NCI-H146 (cell line): ENCODE measurements at regions not wholly inside any gene's neighbourhood (a gene's known extent, or its start where the extent isn't known, plus 50 kb on each side); places are given as distances from the start of the nearest gene placed in this dataset.
"Not testable (repeated sequence)": the region's sequence is repeated elsewhere in the genome, so short reads cannot be mapped to it uniquely, and the experiment has no call there.

Experiments used
- DNase-seq: peaks from one replicate; lab custom pipeline; 2025; lab: John Stamatoyannopoulos, UW

DNA sequence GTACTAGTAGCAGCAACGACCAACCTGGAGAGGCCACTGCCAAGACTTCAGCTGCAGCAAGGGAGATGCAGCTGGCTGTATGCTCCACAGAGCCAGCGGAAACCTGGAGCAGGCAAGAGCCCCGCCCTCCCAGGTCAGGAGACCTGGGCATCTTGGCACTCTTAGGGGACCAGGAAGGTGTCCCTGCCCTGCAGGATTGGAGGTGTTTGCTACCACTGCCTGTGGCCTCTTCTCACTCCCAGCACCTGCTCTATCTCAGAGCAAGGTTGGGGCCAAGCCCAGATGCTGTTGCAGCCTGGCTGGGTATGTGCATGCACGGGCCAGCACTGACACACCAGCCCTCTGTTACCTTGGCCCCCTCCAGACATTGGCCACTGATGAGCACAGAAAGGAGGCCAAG is 1512.8 kb downstream of the REEP3 start:
- DNase-seq: no peak

DNA sequence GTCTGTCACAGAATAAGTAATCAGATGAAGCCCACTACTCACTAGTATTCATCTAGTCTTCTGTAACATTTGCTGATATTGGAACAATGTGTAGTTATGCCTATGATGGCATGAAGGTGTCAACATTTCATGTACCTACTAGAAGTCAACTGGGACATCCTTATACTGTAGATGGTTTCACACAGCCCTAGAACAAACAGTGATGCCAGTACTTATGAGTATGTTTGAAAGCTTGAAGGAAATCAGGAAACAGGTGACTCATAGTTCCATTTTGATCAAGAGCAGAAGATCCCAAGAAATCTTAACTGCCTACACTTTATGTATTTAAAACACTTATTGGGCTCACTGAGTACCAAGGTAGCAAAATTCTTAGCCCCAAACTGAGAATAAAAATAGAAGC is 1519.6 kb downstream of the REEP3 start:
- DNase-seq: no peak

DNA sequence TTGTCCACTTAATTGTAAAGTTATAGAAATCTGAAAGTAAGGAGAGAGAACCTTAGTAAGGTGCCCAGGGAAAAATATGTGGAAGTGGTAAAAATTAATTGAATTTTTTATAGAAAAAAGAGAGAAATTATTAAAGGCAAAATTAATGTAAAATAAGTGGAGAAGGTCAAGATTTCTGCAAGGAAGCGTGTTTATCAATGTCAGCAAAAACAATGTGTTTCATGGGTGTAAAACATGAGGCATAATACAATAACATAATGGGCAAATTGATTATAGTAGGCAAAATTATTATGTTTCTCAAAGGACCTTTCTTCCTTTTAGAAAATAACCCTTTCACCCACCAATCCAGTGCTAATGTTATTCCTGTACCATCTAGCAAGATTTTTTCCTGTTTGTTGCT is 1520.1 kb downstream of the REEP3 start:
- no peak for DNase-seq

DNA sequence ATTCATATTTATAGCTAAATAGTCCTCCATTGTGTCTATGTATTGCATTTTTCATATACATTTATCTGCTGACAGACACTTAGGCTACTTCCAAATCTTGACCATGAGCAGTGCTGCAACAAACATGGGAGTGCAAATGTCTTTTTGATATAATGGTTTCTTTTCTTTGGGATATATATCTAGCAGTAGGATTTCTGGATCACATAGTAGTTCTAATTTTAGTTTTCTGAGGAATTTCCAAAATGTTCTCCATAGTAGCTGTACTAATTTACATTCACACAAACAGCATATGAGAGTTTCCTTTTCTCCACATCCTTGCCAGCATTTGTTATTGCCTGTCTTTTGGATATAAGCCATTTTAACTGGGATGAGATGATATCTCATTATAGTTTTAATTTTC is 1521.3 kb downstream of the REEP3 start:
- DNase-seq: no peak

DNA sequence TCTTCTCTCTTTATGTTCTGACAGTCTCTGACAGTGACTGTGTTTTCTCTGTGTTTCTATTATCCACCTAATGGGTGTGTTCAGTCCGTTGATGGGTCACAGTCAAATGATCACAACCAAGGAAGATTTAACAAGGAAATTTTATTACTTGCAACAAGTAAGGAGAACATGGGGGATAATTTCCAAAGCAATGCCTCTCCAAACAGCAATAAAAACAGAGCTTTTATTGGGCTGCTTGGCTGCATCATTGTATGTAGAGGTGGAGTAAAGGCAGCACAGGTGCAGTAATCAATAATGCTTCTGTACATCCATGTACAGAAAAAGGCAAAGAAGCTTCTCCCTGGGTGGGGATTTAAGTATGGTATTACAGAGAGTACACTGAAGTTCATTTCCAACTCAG is 1525.6 kb downstream of the REEP3 start:
- DNase-seq: no peak

DNA sequence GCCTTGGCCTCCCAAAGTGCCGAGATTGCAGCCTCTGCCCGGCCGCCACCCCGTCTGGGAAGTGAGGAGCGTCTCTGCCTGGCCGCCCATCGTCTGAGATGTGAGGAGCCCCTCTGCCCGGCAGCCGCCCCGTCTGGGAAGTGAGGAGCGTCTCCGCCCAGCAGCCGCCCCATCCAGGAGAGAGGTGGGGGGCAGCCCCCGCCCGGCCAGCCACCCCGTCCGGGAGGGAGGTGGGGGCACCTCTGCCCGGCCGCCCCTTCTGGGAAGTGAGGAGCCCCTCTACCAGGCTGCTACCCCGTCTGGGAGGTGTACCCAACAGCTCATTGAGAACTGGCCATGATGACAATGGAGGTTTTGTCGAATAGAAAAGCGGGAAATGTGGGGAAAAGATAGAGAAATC is 1530.9 kb downstream of the REEP3 start:
- not testable (repeated sequence) for DNase-seq

DNA sequence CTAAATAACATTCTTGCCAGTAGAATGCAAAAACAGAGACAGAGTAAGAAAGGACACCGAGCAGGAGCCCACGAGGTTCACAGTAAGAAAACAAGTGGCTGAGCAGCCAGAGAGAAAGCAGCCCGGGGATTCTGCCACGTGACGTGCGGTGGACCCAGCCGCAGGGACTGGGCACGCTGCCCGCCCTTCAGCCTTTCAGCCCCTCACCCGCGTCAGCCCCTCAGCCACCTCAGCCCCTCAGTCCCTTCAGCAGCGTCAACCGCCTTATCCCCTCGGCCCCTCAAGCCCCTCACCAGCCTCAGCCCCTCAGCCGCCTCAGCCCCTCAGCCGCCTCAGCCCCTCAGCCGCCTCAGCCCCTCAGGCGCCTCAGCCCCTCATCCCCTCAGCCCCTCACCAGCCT is 1532.2 kb downstream of the REEP3 start:
- not testable (repeated sequence) for DNase-seq

DNA sequence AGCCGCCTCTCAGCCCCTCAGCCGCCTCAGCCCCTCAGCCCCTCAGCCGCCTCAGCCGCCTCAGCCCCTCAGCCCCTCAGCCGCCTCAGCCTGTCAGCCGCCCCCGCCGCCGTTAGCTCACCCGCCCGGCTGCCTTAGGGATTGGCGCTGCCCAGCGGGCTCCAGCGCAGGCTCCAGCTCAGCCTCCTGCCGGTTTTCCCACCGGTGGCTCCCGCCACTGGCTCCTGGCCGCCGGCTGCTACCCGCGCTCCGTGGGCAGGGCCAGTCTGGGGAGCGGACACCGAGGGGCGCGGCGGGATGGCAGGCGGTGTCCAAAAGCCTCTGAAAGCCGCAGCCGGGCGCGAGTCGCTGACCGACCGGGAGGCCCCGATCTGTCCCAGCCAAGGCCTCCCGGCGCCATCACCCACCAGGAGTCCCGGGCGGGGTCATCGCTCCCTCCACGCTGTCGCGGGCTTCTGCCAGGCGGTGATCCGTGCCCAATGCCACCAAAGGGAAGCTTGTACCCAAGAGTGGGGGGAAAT is 1532.7 kb downstream of the REEP3 start:
- not testable (repeated sequence) for DNase-seq

DNA sequence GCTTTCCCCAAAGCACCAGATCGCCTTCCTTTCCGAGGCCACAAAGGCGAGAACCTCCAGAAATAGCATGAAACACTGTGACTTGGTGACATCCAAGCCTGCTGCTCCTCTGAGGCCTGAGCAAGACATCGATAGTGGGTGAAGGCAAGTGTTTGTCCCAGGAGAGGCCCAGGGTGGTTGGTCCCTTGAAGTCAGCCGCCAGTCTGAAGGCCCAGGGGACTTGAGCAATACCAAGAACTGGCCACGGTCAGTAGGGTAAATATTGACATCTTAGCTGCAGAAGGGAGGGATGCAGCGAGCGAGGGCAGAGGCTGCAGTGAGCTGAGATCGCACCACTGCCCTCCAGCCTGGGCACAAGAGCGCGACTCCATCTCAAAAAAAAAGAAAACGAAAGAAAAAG is 1533.5 kb downstream of the REEP3 start:
- DNase-seq: not testable (repeated sequence)

DNA sequence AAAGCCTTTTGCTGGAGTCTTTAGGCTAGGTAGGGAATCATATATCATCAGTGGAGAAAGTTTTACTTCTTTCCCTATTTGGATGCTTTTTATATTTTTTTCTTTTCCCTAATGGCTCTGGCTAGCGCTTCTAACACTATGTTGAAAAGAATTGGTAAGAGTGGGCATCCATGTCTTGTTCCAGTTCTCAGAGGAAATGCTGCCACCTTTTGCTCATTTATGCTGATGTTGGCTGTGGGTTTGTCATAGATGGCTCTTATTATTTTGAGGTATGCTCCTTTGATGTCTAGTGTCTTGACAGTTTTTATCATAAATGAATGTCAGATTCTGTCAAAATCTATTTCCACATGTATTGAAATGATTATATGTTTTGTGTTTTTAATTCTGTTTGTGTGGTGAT is 1544.1 kb downstream of the REEP3 start:
- no peak for DNase-seq

DNA sequence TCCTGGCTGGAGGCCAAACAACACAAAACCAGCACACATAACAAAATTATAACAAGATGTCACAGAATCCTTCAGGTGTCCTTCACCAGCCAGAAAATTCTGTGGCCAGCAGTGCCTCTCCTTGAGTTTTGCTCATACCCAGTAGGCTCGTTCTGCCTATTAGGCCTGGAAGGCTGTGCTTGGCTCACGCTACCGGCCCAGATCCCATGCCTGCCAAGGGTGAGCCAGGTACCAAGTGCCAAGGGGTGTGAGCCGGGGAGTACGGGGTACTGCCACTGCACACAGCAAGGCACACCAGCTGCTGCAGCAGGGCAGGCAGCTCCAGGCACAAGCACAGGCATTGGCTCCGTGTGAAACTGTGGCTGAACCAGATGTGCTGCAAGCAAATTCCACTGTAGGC is 1562.0 kb downstream of the REEP3 start:
- no peak for DNase-seq

DNA sequence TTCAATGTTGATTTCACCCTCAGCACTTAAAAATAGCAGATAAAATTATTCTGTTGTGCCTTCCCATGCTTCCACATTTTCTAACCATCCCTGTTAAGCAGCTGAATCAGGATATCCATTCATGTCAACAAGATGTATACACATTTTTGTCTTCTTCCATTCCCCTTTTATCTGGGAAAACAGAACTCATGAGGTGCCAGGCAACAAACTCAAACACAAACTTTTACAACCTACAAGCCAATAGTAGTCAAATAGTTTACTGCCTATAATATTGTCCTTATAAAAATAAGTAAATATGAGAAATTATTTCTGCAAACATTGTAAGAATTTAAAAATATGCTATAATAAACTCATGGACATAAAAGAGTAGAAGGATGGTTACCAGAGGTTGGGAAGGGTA is 1569.8 kb downstream of the REEP3 start:
- DNase-seq: no peak

DNA sequence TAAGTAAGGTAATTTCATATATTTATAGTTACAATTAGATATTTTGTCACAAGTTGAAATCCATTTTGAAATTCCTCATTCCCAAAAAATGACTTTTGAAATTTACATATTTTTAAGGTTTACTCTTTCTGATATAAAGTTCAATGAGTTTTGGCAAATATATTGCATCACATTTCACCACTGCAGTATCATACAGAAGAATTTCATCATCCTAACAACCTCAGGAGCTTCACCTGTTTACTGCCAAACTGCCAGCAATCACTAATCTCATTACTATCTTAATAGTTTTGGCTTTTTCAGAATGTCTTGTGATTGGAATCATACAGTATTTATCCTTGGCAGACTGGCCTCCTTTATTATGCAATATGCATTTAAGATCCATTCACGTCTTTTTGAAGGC is 1578.9 kb downstream of the REEP3 start:
- no peak for DNase-seq

DNA sequence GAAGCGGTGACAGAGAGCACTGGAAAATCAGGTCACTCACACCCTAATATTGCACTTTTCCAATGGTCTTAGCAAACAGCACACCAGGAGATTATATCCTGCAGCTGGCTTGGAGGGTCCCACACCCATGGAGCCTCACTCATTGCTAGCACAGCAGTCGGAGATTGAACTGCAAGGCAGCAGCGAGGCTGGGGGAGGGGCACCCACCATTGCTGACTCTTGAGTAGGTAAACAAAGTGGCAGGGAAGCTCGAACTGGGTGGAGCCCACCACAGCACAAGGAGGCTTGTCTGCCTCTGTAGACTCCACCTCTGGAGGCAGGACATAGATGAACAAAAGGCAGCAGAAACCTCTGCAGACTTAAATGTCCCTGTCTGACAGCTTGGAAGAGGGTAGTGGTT is 1579.7 kb downstream of the REEP3 start:
- DNase-seq: not testable (repeated sequence)

DNA sequence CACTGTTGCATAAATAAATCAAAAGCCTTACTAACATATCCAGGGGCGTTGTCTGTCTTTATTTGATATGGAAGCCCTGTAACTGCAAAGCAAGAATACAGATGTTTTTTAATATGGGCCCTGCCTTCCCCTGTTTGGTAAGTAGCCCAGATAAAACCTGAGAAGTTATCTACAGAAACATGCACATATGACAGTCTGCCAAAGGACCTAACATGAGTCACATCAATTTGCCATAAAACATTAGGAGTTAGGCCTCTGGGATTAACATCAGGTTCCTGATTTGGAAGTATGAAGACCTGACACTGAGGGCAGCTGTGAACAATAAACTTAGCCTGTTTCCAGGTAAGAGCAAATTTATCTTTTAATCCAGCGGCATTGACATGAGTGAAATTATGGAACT is 1588.8 kb downstream of the REEP3 start:
- no peak for DNase-seq

DNA sequence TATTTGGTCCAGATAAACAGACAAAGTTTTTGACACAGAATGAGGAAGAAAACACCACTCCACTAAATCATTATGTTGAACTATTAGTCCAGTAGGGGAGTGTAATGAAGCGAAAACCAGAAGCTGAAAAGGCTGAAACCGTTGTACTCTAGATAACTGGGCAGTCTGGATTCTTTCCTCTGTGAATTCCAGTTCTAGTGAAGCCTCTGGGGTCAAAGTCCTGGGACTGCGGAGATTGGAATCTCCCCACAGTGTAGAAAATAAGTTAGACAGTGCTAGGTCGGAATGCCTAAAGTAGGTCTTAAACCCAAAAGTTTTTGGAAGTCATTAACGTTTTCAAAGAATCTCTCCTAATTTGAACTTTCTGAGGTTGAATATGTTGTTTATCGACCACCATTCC is 1589.9 kb downstream of the REEP3 start:
- not testable (repeated sequence) for DNase-seq

DNA sequence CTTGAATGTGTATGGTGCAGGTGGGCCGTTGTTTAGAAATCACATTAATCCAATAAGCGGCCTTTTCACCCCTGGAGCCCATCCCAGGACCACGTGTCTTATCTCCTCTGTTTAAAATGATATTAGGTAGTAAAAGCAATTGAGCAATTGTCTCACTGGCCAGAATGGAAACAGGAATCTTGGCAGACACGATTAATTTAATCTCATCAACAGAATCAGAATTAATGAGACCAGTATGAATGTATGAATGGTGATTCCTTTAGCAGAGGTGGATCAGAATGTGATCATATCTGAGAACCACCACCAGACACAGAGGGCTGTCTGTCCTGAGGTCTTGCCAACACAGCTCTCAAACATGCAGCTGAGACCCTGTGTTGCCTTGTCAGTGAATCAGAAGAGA is 1591.4 kb downstream of the REEP3 start:
- DNase-seq: no peak

DNA sequence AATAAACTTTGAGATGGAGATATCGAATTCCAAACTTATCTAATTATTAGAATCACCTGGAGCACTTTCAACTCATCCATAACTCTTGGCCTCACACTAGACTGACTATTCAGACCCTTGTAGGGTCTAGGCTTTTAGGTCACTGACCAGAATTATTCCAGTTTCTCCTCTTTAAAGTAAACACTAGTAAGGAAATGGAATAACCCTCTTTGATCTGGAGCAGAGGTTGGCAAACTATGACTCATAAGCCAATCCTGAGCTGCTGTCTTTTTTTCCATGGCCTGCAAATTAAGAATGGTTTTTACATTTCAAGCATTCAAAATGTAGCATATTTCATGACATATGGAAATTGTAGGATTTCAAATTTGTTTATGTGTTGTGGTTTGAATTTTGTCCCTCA is 1601.9 kb downstream of the REEP3 start:
- no peak for DNase-seq

DNA sequence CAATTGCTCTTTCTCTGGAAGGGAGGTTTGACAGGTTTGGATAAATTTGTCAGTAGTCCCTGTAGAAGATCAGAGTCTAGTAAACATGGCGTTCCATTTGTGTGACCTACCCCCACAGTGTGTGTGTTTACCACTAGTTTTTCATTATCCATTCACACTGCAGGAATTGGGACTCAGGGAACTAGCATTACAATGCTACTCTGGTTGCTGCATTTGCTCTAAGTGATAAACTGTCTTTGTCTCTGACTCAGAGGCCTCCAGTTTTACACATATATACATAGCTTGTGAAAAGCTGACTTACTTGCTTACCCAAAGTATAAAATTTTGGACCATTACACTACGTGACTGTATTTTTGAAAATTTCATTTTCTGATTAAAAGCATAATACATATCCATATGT is 1604.0 kb downstream of the REEP3 start:
- no peak for DNase-seq

DNA sequence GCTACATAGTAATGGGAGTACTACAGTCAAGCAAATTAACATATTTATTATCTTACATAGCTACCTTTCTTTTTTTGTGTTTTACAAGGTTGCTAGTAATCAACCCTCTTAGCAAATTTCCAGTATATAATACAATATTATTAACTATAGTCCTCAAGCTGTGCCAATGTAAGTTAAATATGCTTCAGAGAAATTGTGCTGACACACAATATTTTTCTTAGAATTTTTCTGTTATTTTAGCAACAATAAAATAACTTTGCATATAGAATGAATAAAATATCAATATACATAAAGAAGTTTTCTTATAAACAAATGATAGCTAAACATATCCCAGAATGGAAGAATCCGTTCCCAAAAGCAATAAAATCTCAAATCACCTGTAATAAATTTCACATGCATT is 1605.1 kb downstream of the REEP3 start:
- DNase-seq: no peak

DNA sequence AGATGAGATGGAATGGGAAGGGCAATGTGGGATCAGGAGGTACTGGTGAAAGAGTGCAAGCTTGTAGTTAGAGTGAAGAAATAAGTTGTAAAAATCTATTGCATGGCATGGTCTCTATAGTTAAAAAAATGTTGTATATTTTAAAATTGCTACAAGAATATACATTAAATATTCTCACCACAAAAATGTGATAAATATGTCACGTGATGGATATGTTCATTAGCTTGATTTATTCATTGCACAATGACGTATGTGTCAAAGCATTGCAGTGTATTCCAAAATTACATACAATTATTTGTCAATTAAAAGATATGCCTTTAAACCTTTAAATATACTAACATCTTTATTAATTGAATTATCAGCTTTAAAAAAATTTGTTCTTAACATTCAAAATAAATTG is 1607.1 kb downstream of the REEP3 start:
- DNase-seq: no peak

DNA sequence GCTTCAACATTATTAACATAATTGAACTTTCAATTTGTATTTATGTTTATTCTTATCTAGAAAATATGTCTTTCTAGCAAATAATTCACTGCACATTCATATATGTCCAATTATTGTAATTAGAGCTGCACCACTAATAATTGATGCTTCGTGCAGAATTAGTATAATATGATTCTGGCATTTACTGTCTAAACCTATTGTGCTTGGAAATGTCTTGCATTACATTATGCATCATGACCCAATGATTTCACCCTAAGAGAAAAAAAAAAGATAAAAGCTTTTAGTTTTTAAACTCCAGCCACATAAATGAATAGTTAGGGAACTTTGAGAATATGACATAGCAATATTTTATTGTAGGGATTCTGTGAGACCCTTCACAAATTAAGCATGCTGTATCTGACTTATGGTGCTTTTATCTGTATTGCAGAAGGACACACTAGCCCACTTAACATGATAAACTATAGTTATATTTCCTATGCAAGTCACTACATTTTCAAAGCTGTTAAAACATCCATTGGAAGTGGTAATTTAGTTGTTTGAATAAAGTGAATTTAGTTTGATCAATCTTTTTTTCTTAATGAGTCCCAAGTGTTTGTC is 1609.1 kb downstream of the REEP3 start:
- DNase-seq: no peak

DNA sequence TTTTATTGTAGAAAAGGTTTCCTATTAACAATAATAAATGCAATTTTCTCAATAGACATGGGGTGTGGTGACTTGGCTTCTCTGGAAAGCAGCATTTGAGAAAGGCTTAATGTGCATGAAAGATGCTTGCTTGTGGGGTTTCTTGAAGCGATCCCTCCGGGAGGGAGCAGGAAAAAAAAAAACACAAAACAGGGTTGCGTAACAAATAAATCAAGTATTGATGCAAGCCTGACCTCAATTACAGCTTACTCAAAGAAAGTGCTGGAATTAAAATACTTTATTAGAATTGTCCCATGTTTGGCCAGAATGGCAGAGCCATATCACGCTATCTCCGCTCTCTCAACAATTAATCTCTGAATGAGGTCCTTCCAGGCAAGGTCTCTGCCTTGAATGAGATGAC is 1612.5 kb downstream of the REEP3 start:
- DNase-seq: no peak

DNA sequence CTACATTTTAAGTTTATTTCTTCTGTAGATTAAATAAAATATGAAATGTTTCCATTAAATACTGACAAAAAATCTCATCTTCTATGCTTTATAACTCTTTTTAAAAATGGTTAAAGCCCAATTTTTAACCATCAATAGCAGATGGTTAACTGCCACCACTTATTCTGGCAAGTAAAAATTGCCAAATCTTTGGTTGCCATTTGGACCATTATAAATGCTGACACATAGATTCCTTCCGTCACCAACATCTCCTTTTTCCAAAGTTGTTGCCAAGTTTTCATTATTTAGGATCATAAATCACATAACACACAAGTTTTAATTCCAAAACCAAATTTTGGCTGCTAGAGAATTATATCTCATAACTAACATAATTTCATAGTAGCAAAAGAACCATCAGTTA is 1614.3 kb downstream of the REEP3 start:
- DNase-seq: no peak
